SH-SY5Y (cell line): ENCODE measurements at regions not wholly inside any gene's neighbourhood (a gene's known extent, or its start where the extent isn't known, plus 50 kb on each side); places are given as distances from the start of the nearest gene placed in this dataset.

Experiments used
- GATA2 ChIP-seq: IDR thresholded peaks from 2 replicates; pipeline ENCODE4 v1.6.1; 2011; ENCODE audit warnings: mild to moderate bottlenecking, low read depth, low read length
- GATA3 ChIP-seq: IDR thresholded peaks from 2 replicates; pipeline ENCODE4 v1.6.1; 2011; ENCODE audit warnings: low read depth, mild to moderate bottlenecking, low read length, moderate library complexity

DNA sequence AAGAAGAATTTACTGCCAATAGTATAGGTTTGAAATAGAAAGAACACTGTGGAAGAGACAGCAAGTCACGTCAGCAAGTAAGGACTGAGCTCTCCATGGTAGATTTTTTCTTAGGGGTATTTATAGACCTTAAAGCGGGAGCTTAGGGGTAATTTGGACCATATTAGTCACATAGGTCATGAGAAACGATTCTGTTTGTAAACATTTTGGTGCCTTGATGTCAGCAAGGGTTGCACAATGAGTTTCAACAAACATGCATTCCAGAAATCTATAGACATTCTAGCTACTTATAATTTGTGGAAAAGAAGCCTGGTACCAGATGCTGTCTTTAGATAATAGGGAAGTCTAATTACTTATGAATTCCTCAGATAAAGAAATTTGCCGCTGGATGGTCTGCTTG is 624.7 kb downstream of the TDRD15 start:
- TF ChIP-seq GATA2 (no peak), GATA3 (no peak)
